Neural cell (in vitro differentiated cells): ENCODE measurements at regions not wholly inside any gene's neighbourhood (a gene's known extent, or its start where the extent isn't known, plus 50 kb on each side); places are given as distances from the start of the nearest gene placed in this dataset.

Experiments
- CTCF ChIP-seq: fragments of 450-650 bp; IDR thresholded peaks from 2 replicates; pipeline ENCODE4 v1.5.1; 2014; ENCODE audit warnings: antibody characterized with exemption, mild to moderate bottlenecking, moderate library complexity; ENCODE audit not compliant: poor library complexity, severe bottlenecking
- EP300 ChIP-seq: fragments of 450-650 bp; conservative IDR thresholded peaks from 2 replicates; pipeline ENCODE4 v1.6.1; 2014; ENCODE audit warnings: antibody characterized with exemption, mild to moderate bottlenecking, moderate library complexity; ENCODE audit not compliant: poor library complexity, severe bottlenecking
- POLR2AphosphoS5 ChIP-seq: IDR thresholded peaks from 2 replicates; pipeline ENCODE4 v1.6.1; 2012
- RAD21 ChIP-seq: fragments of 450-650 bp; conservative IDR thresholded peaks from 2 replicates; pipeline ENCODE4 v1.6.1; 2014; ENCODE audit warnings: antibody characterized with exemption, mild to moderate bottlenecking, moderate library complexity
- REST ChIP-seq: IDR thresholded peaks from 2 replicates; pipeline ENCODE4 v1.6.1; 2012; ENCODE audit warnings: borderline replicate concordance
- TAF1 ChIP-seq: IDR thresholded peaks from 2 replicates; pipeline ENCODE4 v1.6.1; 2012; ENCODE audit warnings: low read depth

GRCh38 chr6:22087960-22088706, 208.7 kb downstream of the PRL start:
- TF ChIP-seq REST (no peak), CTCF (no peak), POLR2AphosphoS5 (no peak), TAF1 (no peak), RAD21 (no peak), EP300 (no peak)
